ENCODE measurements at regions not wholly inside any gene's neighbourhood (a gene's known extent, or its start where the extent isn't known, plus 50 kb on each side); places are given as distances from the start of the nearest gene placed in this dataset.

- no peaks in the 10 kb centered on the region for H3K4me1 ChIP-seq
- no peak for DNase-seq
- H3K36me3 ChIP-seq, result no peaks in the 10 kb centered on the region
- intact Hi-C loops (cut with micrococcal nuclease), result no loop called here
- no peak overlapping the region for H3K4me3 ChIP-seq
- TF ChIP-seq, protein P1, sequence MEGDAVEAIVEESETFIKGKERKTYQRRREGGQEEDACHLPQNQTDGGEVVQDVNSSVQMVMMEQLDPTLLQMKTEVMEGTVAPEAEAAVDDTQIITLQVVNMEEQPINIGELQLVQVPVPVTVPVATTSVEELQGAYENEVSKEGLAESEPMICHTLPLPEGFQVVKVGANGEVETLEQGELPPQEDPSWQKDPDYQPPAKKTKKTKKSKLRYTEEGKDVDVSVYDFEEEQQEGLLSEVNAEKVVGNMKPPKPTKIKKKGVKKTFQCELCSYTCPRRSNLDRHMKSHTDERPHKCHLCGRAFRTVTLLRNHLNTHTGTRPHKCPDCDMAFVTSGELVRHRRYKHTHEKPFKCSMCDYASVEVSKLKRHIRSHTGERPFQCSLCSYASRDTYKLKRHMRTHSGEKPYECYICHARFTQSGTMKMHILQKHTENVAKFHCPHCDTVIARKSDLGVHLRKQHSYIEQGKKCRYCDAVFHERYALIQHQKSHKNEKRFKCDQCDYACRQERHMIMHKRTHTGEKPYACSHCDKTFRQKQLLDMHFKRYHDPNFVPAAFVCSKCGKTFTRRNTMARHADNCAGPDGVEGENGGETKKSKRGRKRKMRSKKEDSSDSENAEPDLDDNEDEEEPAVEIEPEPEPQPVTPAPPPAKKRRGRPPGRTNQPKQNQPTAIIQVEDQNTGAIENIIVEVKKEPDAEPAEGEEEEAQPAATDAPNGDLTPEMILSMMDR (IDR thresholded peaks at IDR 0.05; ENCODE audit: borderline replicate concordance), result no peak
- peaks cover 21% of the 10 kb centered on the region for H3K9me3 ChIP-seq (replicated peaks)
- H3K27ac ChIP-seq (replicated peaks), result no peak overlapping the region
- no peaks in the 10 kb centered on the region for H3K27me3 ChIP-seq (ENCODE audit: low read depth)
Observed at GRCh38 chr12:97763113-97763512, 300.5 kb downstream of the RMST start.

DNA sequence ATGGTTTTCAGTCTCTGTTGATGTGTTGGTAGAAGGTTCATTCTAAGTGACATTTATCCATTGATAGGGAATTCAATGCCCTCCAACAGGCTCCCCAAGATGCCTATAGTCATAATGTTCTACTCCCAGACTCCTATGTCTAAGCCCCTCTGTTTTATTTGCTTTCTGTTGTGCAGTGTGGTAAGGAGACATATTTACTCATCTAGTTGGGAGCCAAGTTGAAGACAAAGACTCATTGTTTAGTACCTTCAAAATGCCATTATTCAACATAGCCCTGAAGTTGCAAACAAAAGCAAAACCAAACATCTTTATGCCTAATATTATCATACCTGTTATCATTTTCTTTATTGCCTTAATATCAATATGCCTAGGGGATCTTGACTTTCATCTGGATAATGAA, 302.1 kb downstream of the RMST start:
- H3K9me3 ChIP-seq (replicated peaks), result peaks cover 25% of the 10 kb centered on the region
- no peaks in the 10 kb centered on the region for H3K4me1 ChIP-seq
- TF ChIP-seq, protein P1 (IDR thresholded peaks at IDR 0.05; ENCODE audit: borderline replicate concordance), result no peak
- H3K27ac ChIP-seq (replicated peaks), result no peak overlapping the region
- DNase-seq, result no peak
- H3K27me3 ChIP-seq (ENCODE audit: low read depth), result no peaks in the 10 kb centered on the region
- no peaks in the 10 kb centered on the region for H3K36me3 ChIP-seq
- no peak overlapping the region for H3K4me3 ChIP-seq
- intact Hi-C loops (cut with micrococcal nuclease), result no loop called here

DNA sequence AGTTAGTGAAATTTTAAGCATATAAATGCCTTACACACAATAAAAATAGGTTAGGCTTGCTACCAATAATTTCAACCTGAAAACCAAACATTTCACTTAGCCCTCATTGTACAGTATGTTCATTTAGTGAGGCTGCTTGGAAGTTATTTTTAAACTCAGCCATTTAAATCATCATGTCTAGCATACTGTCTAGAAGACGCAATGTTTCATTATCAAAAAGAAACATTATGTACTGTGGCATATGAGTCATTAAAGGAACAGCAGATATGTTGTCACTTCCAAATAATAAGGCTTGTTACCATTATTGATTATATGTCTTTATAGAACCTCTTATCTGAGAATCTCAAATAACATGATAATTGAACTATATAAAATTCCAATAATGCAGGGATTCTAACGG, 304.7 kb downstream of the RMST start:
- Histone ChIP-seq H3K4me3 (no peak overlapping the region), H3K27me3 (ENCODE audit: low read depth) (no peaks in the 10 kb centered on the region), H3K36me3 (no peaks in the 10 kb centered on the region), H3K27ac (replicated peaks) (no peak overlapping the region), H3K9me3 (replicated peaks) (peaks cover 19% of the 10 kb centered on the region), H3K4me1 (no peaks in the 10 kb centered on the region)
- TF ChIP-seq, protein P1 (IDR thresholded peaks at IDR 0.05; ENCODE audit: borderline replicate concordance), result no peak
- intact Hi-C loops (cut with micrococcal nuclease), result no loop called here
- DNase-seq, result no peak

DNA sequence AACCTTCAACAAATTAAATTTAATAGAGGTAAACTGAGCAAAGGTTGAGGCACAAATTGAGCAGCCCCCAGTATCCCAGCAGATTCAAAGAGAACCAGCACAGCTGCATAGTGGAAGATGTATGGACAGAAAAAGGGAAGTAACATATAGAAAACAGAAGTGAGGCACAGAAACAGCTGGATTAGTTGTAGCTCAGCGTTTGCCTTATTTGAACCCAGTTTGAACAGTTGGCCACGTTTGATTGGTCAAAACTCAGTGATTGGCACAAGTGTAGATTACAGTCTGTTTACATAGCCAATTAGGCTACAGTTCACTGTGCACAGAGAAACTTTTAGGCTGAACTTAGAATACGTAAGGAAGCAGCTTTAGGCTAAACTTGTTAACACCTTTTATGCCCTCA, 315.5 kb downstream of the RMST start:
- TF ChIP-seq, protein P1 (IDR thresholded peaks at IDR 0.05; ENCODE audit: borderline replicate concordance), result no peak
- DNase-seq, result no peak
- no peaks in the 10 kb centered on the region for H3K27me3 ChIP-seq (ENCODE audit: low read depth)
- no peaks in the 10 kb centered on the region for H3K4me1 ChIP-seq
- no peaks in the 10 kb centered on the region for H3K36me3 ChIP-seq
- intact Hi-C loops (cut with micrococcal nuclease), result no loop called here
- peaks cover 20% of the 10 kb centered on the region for H3K9me3 ChIP-seq (replicated peaks)
- H3K27ac ChIP-seq (replicated peaks), result no peak overlapping the region
- H3K4me3 ChIP-seq, result no peak overlapping the region

GRCh38 chr12:97781342-97781741, 318.7 kb downstream of the RMST start:
- no peak overlapping the region for H3K4me3 ChIP-seq
- intact Hi-C loops (cut with micrococcal nuclease), result no loop called here

More at GRCh38 chr12:97781342-97781741, 318.7 kb downstream of the RMST start:
- TF ChIP-seq, protein P1 (IDR thresholded peaks at IDR 0.05; ENCODE audit: borderline replicate concordance), result no peak
- Histone ChIP-seq H3K4me1 (no peaks in the 10 kb centered on the region), H3K9me3 (replicated peaks) (peaks cover 19% of the 10 kb centered on the region), H3K36me3 (no peaks in the 10 kb centered on the region), H3K27ac (replicated peaks) (no peak overlapping the region), H3K27me3 (ENCODE audit: low read depth) (no peaks in the 10 kb centered on the region)
- DNase-seq, result no peak

Data from left ventricle myocardium inferior (tissue), 1 donor.